Adrenal gland (tissue), 9 donors: ENCODE measurements at regions not wholly inside any gene's neighbourhood (a gene's known extent, or its start where the extent isn't known, plus 50 kb on each side); places are given as distances from the start of the nearest gene placed in this dataset.

Source experiments
- DNase-seq, 7 donors: peaks; one replicate each; pipeline ENCODE4 v3.0.0-alpha.2; 2019 to 2020
- H3K27ac ChIP-seq, 5 donors: fragments of 200-600 bp; sonication (generic) in 4 of 5; 1 replicate in 3 of 5; 2 replicates in 2 of 5; pipeline versions ENCODE4 v1.5.1 to v1.8.0; 2016 to 2020; ENCODE audit warnings: mild to moderate bottlenecking in 1 of 5
- H3K27me3 ChIP-seq: fragments of 200-600 bp; 2 replicates; pipeline ENCODE4 v1.8.0; 2021
- H3K36me3 ChIP-seq, 2 donors: fragments of 200-600 bp; replicated peaks in 1 of 2; 1 replicate in 1 of 2; 2 replicates in 1 of 2; pipeline versions ENCODE4 v1.5.1 to v1.8.0; 2018 to 2022
- H3K4me1 ChIP-seq, 2 donors: fragments of 200-600 bp; replicated peaks in 1 of 2; 1 replicate in 1 of 2; 2 replicates in 1 of 2; pipeline versions ENCODE4 v1.5.1 to v1.8.0; 2018 to 2021
- H3K4me3 ChIP-seq, 4 donors: fragments of 200-600 bp; sonication (generic) in 3 of 4; one replicate each; pipeline ENCODE4 v1.5.1; 2016 to 2018
- H3K9me3 ChIP-seq, 3 donors: fragments of 200-600 bp; sonication (generic) in 1 of 3; replicated peaks in 1 of 3; 1 replicate in 2 of 3; 2 replicates in 1 of 3; pipeline versions ENCODE4 v1.5.1 to v1.8.0; 2016 to 2021
- CTCF ChIP-seq, 6 experiments: fragments of 450-650 bp in 4 of 6; fragments of 200-600 bp in 2 of 6; sonication (generic) in 1 of 6; IDR thresholded peaks; 1 replicate in 5 of 6; 2 replicates in 1 of 6; pipeline versions ENCODE4 v1.5.1 to v1.8.0; 2016 to 2021; ENCODE audit warnings: antibody characterized with exemption in 6 of 6, mild to moderate bottlenecking in 2 of 6, moderate library complexity in 1 of 6
- POLR2A ChIP-seq, 2 donors: fragments of 450-650 bp; IDR thresholded peaks; one replicate each; pipeline ENCODE4 v1.6.1; 2017; ENCODE audit warnings: antibody characterized with exemption in 2 of 2, mild to moderate bottlenecking in 2 of 2, moderate library complexity in 1 of 2
- WGBS, 4 donors: extraction: QIAGEN DNeasy Blood & Tissue Kit in 2 of 4; methylation state at CpG; one replicate each; pipeline versions ENCODE4 v1.1.5 to v1.1.7; 2013 to 2017; 5-methylcytosine and 5-hydroxymethylcytosine counted together
- intact Hi-C, 2 donors: fragments of 100-400 bp; cut with DNase I; formaldehyde crosslinking; loops; one replicate each; pipeline versions ENCODE4 v1.14.1 to v1.15.0; 2022 to 2023
- donor health status: healthy with polysubstance abuse.
- donor health status: Bipolar disorder and iron deficiency.
- donor health status: DM: yes; HTN: yes; CAD: no.
- donor health status: DM: no; HTN: no; CAD: no.
- donor health status: DM: no; HTN: no; CAD: no.

DNA sequence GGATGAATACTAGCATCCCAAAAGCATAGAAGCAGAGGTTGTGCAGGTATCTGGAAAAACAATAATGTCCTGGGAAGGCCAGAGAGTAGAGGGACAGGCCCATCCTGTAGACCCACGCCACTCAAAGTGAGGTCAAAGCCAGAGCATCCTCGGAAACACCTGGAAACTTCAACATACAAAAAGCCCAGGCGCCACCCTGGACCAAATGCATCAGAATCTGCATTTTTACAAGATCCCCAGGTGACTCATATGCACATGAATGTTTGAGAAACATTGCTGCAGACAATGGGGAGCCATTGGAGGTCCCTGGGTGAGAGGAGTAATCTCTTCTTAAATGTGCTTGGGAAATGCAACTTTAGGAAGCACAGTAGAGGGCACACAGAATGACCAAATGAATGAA is 684.1 kb downstream of the DIAPH3 start:
- Histone ChIP-seq H3K27me3 (no peaks in the 10 kb centered on the region), H3K36me3 (no peaks in the 10 kb centered on the region), H3K4me1 (no peaks in the 10 kb centered on the region), H3K9me3 (no peaks in the 10 kb centered on the region), H3K27ac (no peak overlapping the region), H3K4me3 (no peak overlapping the region)
- DNase-seq = no peak
- 82 to 94% (median 90%) methylated on average over 3 of the region's 3 CpGs for WGBS, 4 donors
- intact Hi-C loops = no loop called here
- TF ChIP-seq POLR2A (IDR thresholded peaks at IDR 0.05) = no peak
- TF ChIP-seq CTCF (IDR thresholded peaks at IDR 0.05) = no peak

DNA sequence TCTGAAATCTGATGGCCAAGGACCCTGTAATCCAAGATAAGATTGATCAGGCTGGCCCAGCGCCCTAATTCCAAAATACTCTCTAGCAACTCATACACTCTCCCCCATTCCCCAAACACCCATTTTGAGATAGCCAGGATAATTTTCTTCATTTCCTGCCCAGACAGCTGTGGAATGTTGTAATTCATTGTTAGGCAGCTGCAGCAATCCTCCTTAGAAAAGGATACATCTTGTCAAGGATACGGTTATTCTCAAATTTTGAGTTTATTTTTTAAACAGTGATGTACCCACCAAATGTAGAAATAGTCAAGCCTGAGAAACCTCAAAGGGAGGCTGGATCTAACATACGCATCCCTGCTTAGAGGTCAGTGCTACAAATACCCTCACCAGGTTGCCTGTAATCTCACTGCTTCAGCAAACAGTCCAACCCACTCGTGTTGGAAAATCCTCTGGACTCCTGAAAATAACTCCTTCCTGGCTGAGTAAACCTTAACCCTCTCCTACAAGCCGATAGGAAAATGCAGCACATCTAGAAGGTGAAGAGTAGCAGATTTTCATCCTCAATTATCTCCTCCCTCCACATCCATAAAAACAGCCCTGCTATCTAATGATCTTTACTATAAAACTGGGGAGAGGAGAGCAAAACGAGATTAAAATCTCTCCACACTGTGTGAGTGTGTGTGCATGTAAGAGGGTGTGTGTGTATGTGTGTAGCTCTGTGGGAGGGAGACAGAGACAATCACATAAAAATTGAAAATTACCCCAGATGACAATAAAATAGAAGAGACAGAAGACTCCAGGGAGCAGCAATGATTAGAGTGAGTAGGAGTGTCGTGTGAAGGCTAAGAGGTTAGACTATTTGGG is 683.1 kb downstream of the DIAPH3 start:
- no peaks in the 10 kb centered on the region for H3K36me3 ChIP-seq
- no peaks in the 10 kb centered on the region for H3K9me3 ChIP-seq
- no peak overlapping the region for H3K4me3 ChIP-seq
- intact Hi-C loops = no loop called here
- TF ChIP-seq CTCF (IDR thresholded peaks at IDR 0.05) = no peak
- H3K27me3 ChIP-seq = no peaks in the 10 kb centered on the region
- H3K27ac ChIP-seq = peak overlapping the region in 1 of 5 donors; percentile 35
- 48 to 65% (median 55%) methylated on average over 7 of the region's 7 CpGs for WGBS, 4 donors
- no peaks in the 10 kb centered on the region for H3K4me1 ChIP-seq
- peak in 1 of 7 donors; percentile 14 for DNase-seq

GRCh38 chr13:59483501-59484145 is 680.1 kb downstream of the DIAPH3 start:
- Histone ChIP-seq H3K36me3 (no peaks in the 10 kb centered on the region), H3K27ac (no peak overlapping the region), H3K4me3 (no peak overlapping the region), H3K27me3 (no peaks in the 10 kb centered on the region), H3K9me3 (no peaks in the 10 kb centered on the region), H3K4me1 (no peaks in the 10 kb centered on the region)
- intact Hi-C loops = no loop called here
- 17 to 36% (median 30%) methylated on average over 5 of the region's 5 CpGs for WGBS, 4 donors
- peak in 3 of 7 donors; percentile 14 to 55 (median 26) for DNase-seq
- TF ChIP-seq POLR2A (IDR thresholded peaks at IDR 0.05) (no peak), CTCF (IDR thresholded peaks at IDR 0.05) (no peak)

DNA sequence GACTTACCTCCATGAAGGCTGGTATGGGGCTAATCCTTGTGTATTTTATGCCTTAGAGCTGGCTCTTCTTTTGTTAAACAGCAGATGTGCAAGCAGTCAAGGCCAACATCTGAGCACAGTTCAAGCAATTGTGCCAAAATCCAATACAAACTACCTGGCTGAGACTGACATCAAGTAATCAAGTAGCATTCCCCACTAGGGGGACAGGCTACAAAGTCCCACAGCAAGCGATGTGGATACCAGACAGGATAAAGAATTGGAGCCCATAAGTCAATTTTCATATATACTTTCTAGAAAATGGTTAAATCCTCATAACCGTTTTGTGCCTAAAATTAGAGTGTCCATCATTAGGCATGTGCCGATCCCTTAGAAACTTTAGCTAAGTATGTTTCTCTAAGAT is 675.8 kb downstream of the DIAPH3 start:
- WGBS, 4 donors = 91 to 95% (median 93%) methylated on average over 3 of the region's 3 CpGs
- no peak overlapping the region for H3K27ac ChIP-seq

More for the DNA sequence above, 675.8 kb downstream of the DIAPH3 start:
- no peaks in the 10 kb centered on the region for H3K4me1 ChIP-seq
- no peak overlapping the region for H3K4me3 ChIP-seq
- H3K9me3 ChIP-seq = no peaks in the 10 kb centered on the region
- no peaks in the 10 kb centered on the region for H3K36me3 ChIP-seq
- intact Hi-C loops = no loop called here
- no peaks in the 10 kb centered on the region for H3K27me3 ChIP-seq
- TF ChIP-seq CTCF (IDR thresholded peaks at IDR 0.05) = no peak
- no peak for TF ChIP-seq POLR2A (IDR thresholded peaks at IDR 0.05)
- DNase-seq = no peak
